ENCODE measurements at regions not wholly inside any gene's neighbourhood (a gene's known extent, or its start where the extent isn't known, plus 50 kb on each side); places are given as distances from the start of the nearest gene placed in this dataset.

DNA sequence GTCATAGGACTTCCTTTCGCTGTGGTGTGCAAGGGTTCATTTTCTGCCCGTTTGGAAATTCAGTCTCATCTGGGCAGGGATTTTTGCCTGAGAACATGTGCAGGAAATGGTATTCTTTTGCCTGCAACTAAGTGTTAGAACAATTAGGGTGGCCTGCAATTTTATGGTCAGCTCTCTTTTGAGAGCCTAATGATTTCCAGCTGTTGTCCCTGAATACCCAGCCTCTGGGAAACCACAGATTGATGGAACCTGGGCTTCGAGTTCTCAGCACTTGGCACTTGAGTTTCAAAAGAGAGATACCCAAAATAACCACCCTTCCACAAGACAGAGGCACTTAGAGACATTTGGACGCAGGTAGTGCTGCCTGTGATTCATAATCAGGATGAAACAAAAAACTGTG is 217.2 kb upstream of the FOXA2 start:
- Histone ChIP-seq H3K4me3 (ENCODE audit: low read depth, low read length) (no peak overlapping the region), H3K27ac (no peak overlapping the region), H3K9me3 (ENCODE audit: control insufficient read depth, low read length) (no peaks in the 10 kb centered on the region), H2AFZ (no peak overlapping the region), H3K4me1 (no peaks in the 10 kb centered on the region), H3K9ac (no peak overlapping the region), H3K79me2 (no peaks in the 10 kb centered on the region), H3K4me2 (ENCODE audit: low read length) (no peak overlapping the region), H3K27me3 (ENCODE audit: control insufficient read depth, insufficient read depth, low read length) (no peaks in the 10 kb centered on the region), H3K36me3 (ENCODE audit: control insufficient read depth, insufficient read depth, low read length) (no peaks in the 10 kb centered on the region)
- TF ChIP-seq CTCF (IDR thresholded peaks at IDR 0.05), result no peak

DNA sequence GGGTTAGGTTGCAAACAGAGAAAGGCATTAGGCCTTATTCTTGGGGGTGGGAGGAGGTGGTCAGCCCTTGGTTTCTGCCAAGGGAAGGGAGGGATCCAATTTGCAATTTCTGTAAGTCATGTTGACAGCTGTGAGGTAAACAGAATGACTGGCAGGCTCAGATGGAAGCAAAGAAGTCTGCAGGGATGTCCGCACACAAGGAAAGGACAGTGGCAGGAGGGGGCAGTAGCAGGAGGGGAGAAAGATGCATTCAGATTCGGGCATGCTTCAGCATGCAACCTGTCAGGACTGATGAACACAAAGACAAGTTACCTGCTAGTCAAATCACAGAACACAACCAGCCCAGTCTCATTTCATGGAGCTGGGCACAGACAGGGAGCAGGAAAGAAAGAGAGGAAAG is 217.9 kb upstream of the FOXA2 start:
- H3K27me3 ChIP-seq (ENCODE audit: control insufficient read depth, insufficient read depth, low read length), result no peaks in the 10 kb centered on the region
- no peak overlapping the region for H2AFZ ChIP-seq
- no peaks in the 10 kb centered on the region for H3K36me3 ChIP-seq (ENCODE audit: control insufficient read depth, insufficient read depth, low read length)
- H3K4me2 ChIP-seq (ENCODE audit: low read length), result no peak overlapping the region
- H3K9me3 ChIP-seq (ENCODE audit: control insufficient read depth, low read length), result no peaks in the 10 kb centered on the region
- no peaks in the 10 kb centered on the region for H3K4me1 ChIP-seq
- H3K9ac ChIP-seq, result no peak overlapping the region
- TF ChIP-seq CTCF (IDR thresholded peaks at IDR 0.05), result no peak
- no peak overlapping the region for H3K4me3 ChIP-seq (ENCODE audit: low read depth, low read length)
- no peak overlapping the region for H3K27ac ChIP-seq
- no peaks in the 10 kb centered on the region for H3K79me2 ChIP-seq

DNA sequence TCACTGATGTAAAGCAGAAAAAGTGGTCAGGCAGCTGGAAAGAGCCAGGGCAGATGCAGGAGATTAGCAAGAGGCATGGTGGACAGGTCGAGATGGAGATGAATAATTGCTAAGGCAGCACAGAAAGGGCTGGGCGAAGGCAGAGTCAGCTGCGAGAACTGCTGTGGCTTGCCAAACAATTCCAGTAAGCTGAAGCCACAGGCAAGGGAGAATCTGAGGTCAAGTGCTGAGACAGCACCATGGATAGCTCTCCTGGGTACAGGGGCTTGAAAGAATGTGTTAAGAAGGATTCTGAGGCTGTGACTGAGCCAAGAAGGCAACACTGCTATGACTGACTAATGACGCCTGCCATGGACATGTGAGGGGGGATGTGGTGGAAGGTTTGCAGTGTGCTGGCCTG is 220.8 kb upstream of the FOXA2 start:
- Histone ChIP-seq H3K27ac (no peak overlapping the region), H3K4me1 (no peaks in the 10 kb centered on the region), H3K4me2 (ENCODE audit: low read length) (no peak overlapping the region), H3K9ac (no peak overlapping the region), H2AFZ (no peak overlapping the region), H3K4me3 (ENCODE audit: low read depth, low read length) (no peak overlapping the region), H3K9me3 (ENCODE audit: control insufficient read depth, low read length) (no peaks in the 10 kb centered on the region), H3K27me3 (ENCODE audit: control insufficient read depth, insufficient read depth, low read length) (no peaks in the 10 kb centered on the region), H3K36me3 (ENCODE audit: control insufficient read depth, insufficient read depth, low read length) (no peaks in the 10 kb centered on the region), H3K79me2 (no peaks in the 10 kb centered on the region)
- no peak for TF ChIP-seq CTCF (IDR thresholded peaks at IDR 0.05)

DNA sequence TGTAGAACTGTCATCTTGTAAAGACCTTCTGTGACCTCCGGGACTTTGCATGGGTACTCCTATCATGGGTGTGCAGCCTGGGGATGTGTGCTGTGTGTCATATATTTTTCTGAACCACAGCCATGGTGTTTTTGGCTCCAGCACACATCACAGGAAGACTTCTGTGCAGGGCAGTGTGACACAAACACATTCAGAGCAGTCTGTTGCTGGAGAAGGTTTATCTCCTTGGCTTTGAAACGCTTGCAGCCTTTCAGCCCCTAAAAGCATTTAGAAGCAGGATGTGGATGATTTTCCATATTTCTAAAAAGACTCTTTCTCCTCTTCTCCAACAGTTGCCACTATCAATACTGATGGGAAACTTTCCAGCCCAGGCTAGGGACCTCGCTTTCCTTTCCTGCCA is 221.6 kb upstream of the FOXA2 start:
- Histone ChIP-seq H3K4me1 (no peaks in the 10 kb centered on the region), H3K27ac (no peak overlapping the region), H2AFZ (no peak overlapping the region), H3K27me3 (ENCODE audit: control insufficient read depth, insufficient read depth, low read length) (no peaks in the 10 kb centered on the region), H3K4me3 (ENCODE audit: low read depth, low read length) (no peak overlapping the region), H3K9me3 (ENCODE audit: control insufficient read depth, low read length) (no peaks in the 10 kb centered on the region), H3K36me3 (ENCODE audit: control insufficient read depth, insufficient read depth, low read length) (no peaks in the 10 kb centered on the region), H3K4me2 (ENCODE audit: low read length) (no peak overlapping the region), H3K9ac (no peak overlapping the region), H3K79me2 (no peaks in the 10 kb centered on the region)
- TF ChIP-seq CTCF (IDR thresholded peaks at IDR 0.05), result no peak

DNA sequence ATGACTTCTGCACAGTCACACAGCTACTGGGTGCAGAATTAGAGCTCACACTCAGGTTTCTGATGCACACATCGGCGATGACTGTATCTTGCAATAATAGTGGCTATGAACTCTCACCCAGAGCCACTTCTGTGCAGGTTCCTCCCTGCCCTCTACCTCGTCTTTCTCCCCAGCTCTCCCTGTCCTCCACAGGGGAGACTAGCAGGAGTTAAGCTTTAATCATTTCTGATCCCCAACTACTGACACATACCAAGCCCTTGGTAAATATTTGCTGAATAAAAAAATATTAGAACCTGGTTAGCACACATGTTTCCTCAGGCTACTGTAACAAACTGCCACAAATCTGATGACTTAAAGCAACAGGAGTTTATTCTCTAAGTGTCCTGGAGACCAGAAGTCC is 222.7 kb upstream of the FOXA2 start:
- Histone ChIP-seq H3K27me3 (ENCODE audit: control insufficient read depth, insufficient read depth, low read length) (no peaks in the 10 kb centered on the region), H3K36me3 (ENCODE audit: control insufficient read depth, insufficient read depth, low read length) (no peaks in the 10 kb centered on the region), H3K9me3 (ENCODE audit: control insufficient read depth, low read length) (no peaks in the 10 kb centered on the region), H2AFZ (no peak overlapping the region), H3K4me2 (ENCODE audit: low read length) (no peak overlapping the region), H3K79me2 (no peaks in the 10 kb centered on the region), H3K27ac (no peak overlapping the region), H3K9ac (no peak overlapping the region), H3K4me3 (ENCODE audit: low read depth, low read length) (no peak overlapping the region), H3K4me1 (no peaks in the 10 kb centered on the region)
- TF ChIP-seq CTCF (IDR thresholded peaks at IDR 0.05), result no peak
